DOHH2 (cell line): ENCODE measurements at regions not wholly inside any gene's neighbourhood (a gene's known extent, or its start where the extent isn't known, plus 50 kb on each side); places are given as distances from the start of the nearest gene placed in this dataset.

ENCODE experiments used
- H3F3A ChIP-seq: fragments of 200-600 bp; sonication (generic), shearing (Covaris generic); 2 replicates; pipeline ENCODE4 v1.6.0; 2016; ENCODE audit warnings: antibody characterized with exemption, mild to moderate bottlenecking; ENCODE audit not compliant: control insufficient read depth, insufficient read depth
- H3K27ac ChIP-seq: fragments of 200-600 bp; sonication (generic); 2 replicates; pipeline ENCODE4 v1.5.1; 2014; ENCODE audit warnings: low read depth, mild to moderate bottlenecking, low read length, moderate library complexity
- H3K27me3 ChIP-seq: fragments of 200-600 bp; sonication (generic); 2 replicates; pipeline ENCODE4 v1.6.1; 2014; ENCODE audit warnings: mild to moderate bottlenecking, low read length, mixed read lengths; ENCODE audit not compliant: control insufficient read depth
- H3K36me3 ChIP-seq: fragments of 200-600 bp; sonication (generic); 2 replicates; pipeline ENCODE4 v1.6.1; 2014; ENCODE audit warnings: mild to moderate bottlenecking, low read length, moderate library complexity, mixed read lengths; ENCODE audit not compliant: control insufficient read depth
- H3K4me1 ChIP-seq: fragments of 200-600 bp; sonication (generic); 2 replicates; pipeline ENCODE4 v1.6.1; 2014; ENCODE audit warnings: mild to moderate bottlenecking, low read length, mixed read lengths; ENCODE audit not compliant: control insufficient read depth
- H3K4me2 ChIP-seq: fragments of 200-600 bp; sonication (generic); 2 replicates; pipeline ENCODE4 v1.6.0; 2014; ENCODE audit warnings: mild to moderate bottlenecking, low read length, moderate library complexity
- H3K4me3 ChIP-seq: fragments of 200-600 bp; sonication (generic); 2 replicates; pipeline ENCODE4 v1.5.1; 2014; ENCODE audit warnings: mild to moderate bottlenecking, low read length, mixed read lengths
- H3K79me2 ChIP-seq: fragments of 200-600 bp; sonication (generic); 2 replicates; pipeline ENCODE4 v1.6.1; 2014; ENCODE audit warnings: mild to moderate bottlenecking, low read length, mixed read lengths; ENCODE audit not compliant: control insufficient read depth
- H3K9me2 ChIP-seq: fragments of 200-600 bp; sonication (generic); replicated peaks from 2 replicates; pipeline ENCODE4 v1.6.1; 2014; ENCODE audit warnings: mild to moderate bottlenecking, low read length, mixed read lengths; ENCODE audit not compliant: control insufficient read depth
- H3K9me3 ChIP-seq: fragments of 200-600 bp; sonication (generic); 2 replicates; pipeline ENCODE4 v1.6.1; 2014; ENCODE audit warnings: antibody characterized with exemption, low read length, mixed read lengths; ENCODE audit not compliant: control insufficient read depth, insufficient read depth
- H4K20me1 ChIP-seq: fragments of 200-600 bp; sonication (generic); 2 replicates; pipeline ENCODE4 v1.6.0; 2014; ENCODE audit warnings: low read depth, mild to moderate bottlenecking, antibody characterized with exemption, low read length, moderate library complexity; ENCODE audit not compliant: control insufficient read depth, insufficient read depth
- EZH2phosphoT487 ChIP-seq: fragments of 200-600 bp; sonication (generic); IDR thresholded peaks from 2 replicates; pipeline ENCODE4 v1.6.1; 2017; ENCODE audit warnings: borderline replicate concordance, mild to moderate bottlenecking, antibody characterized with exemption, low read length, moderate library complexity, mixed read lengths
- TF ChIP-seq, protein P1 (sequence below): fragments of 200-600 bp; sonication (generic); IDR thresholded peaks from one replicate; pipeline ENCODE4 v1.5.1; 2014; ENCODE audit warnings: antibody characterized with exemption, mild to moderate bottlenecking, low read depth, low read length; ENCODE audit not compliant: poor library complexity, severe bottlenecking

DNA sequence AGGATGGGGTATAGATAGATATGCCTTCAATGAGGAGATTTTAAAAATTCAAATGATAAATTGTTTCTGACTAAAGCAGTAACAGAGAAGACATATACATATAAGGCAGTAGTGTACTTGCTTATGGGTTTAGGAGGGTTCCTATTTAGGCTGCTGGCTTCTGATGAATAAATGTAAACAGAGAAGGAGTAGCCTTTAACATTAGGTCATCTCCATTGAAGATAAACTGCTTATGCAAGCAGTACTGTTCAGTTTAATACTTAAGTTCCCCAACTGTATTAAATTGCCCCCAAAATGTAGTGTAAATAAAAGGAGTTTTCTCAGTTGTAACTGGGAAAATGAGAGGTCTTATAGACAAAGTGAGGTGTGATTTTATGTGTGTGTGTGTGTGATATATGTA, 217.7 kb upstream of the TMEFF2 start:
- Histone ChIP-seq H3K27ac (no peak overlapping the region), H4K20me1 (no peaks in the 10 kb centered on the region), H3K4me2 (no peak overlapping the region), H3F3A (no peaks in the 10 kb centered on the region), H3K27me3 (no peaks in the 10 kb centered on the region), H3K79me2 (no peaks in the 10 kb centered on the region), H3K4me1 (no peaks in the 10 kb centered on the region), H3K9me2 (no peaks in the 10 kb centered on the region), H3K4me3 (no peak overlapping the region), H3K36me3 (no peaks in the 10 kb centered on the region), H3K9me3 (no peaks in the 10 kb centered on the region; the same call in 1 of the 2 replicates)
- no peak for TF ChIP-seq EZH2phosphoT487
- TF ChIP-seq, protein P1, sequence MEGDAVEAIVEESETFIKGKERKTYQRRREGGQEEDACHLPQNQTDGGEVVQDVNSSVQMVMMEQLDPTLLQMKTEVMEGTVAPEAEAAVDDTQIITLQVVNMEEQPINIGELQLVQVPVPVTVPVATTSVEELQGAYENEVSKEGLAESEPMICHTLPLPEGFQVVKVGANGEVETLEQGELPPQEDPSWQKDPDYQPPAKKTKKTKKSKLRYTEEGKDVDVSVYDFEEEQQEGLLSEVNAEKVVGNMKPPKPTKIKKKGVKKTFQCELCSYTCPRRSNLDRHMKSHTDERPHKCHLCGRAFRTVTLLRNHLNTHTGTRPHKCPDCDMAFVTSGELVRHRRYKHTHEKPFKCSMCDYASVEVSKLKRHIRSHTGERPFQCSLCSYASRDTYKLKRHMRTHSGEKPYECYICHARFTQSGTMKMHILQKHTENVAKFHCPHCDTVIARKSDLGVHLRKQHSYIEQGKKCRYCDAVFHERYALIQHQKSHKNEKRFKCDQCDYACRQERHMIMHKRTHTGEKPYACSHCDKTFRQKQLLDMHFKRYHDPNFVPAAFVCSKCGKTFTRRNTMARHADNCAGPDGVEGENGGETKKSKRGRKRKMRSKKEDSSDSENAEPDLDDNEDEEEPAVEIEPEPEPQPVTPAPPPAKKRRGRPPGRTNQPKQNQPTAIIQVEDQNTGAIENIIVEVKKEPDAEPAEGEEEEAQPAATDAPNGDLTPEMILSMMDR: no peak

DNA sequence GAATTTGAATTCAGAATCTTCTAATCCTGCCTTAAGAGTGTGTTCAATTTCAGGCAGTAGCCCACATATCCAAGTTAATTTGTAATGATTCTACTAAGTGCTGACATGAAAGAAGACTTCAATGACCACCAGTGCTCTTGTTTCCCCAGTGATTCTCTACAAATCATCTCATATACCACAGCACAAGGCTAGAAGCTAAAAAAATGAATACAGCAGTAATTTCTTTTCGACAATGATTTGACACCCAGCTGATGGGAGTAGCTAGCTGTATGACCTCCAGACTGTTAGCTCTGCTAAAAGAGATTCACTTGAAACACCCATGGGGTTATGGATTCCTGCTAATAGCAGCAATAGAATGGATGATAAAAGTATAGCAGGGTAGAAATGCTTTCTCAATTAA, 217.0 kb upstream of the TMEFF2 start:
- Histone ChIP-seq H4K20me1 (no peaks in the 10 kb centered on the region), H3K36me3 (no peaks in the 10 kb centered on the region), H3K27ac (no peak overlapping the region), H3K27me3 (no peaks in the 10 kb centered on the region), H3K9me3 (no peaks in the 10 kb centered on the region; the same call in 1 of the 2 replicates), H3K9me2 (no peaks in the 10 kb centered on the region), H3K4me2 (no peak overlapping the region), H3F3A (no peaks in the 10 kb centered on the region), H3K79me2 (no peaks in the 10 kb centered on the region), H3K4me3 (no peak overlapping the region), H3K4me1 (no peaks in the 10 kb centered on the region)
- TF ChIP-seq EZH2phosphoT487: no peak
- TF ChIP-seq, protein P1: no peak

DNA sequence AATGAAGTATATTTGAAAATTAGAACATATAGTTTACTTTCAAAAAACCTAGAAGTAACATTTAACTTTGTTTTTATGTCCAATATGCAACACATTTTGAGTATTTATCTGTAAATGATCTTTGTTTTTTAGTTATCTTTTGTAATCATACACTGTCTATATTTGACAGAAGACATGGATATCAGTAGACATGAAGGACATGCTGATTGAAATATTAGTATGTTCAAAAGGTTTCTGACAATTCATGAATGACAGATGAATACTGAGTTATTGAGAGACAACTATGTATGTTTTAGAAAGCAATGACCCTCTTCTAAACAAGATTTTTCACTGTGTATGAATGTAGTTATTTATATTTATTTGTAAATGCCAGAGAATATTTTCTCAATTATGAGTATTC, 215.6 kb upstream of the TMEFF2 start:
- TF ChIP-seq, protein P1: no peak
- TF ChIP-seq EZH2phosphoT487: no peak
- H3K79me2 ChIP-seq: no peaks in the 10 kb centered on the region
- H3K36me3 ChIP-seq: no peaks in the 10 kb centered on the region
- H3K9me3 ChIP-seq: no peaks in the 10 kb centered on the region; the same call in 1 of the 2 replicates
- H3K4me3 ChIP-seq: no peak overlapping the region
- H3K9me2 ChIP-seq: no peaks in the 10 kb centered on the region
- no peaks in the 10 kb centered on the region for H4K20me1 ChIP-seq
- no peaks in the 10 kb centered on the region for H3K27me3 ChIP-seq
- H3K4me2 ChIP-seq: no peak overlapping the region
- H3K4me1 ChIP-seq: no peaks in the 10 kb centered on the region
- no peak overlapping the region for H3K27ac ChIP-seq
- no peaks in the 10 kb centered on the region for H3F3A ChIP-seq

DNA sequence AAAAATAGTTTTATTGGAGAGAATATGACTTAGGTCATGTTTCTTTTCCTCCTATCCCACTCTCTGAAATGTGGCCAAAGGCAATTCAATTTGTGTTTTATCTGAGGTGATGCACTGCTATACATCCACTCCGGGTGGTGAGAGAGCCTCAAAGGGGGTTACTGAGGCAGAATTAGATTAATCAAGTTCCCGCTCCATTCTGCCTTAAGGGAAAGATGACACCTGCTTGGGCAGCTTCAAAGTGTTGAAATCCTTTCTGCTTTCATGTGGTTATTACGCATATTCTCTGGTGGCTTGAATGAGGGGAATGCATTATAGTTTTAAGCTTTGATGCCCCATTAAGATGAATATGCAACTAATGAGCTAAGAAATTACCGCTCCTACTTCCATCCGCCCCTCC, 213.0 kb upstream of the TMEFF2 start:
- Histone ChIP-seq H3K36me3 (no peaks in the 10 kb centered on the region), H3K9me3 (no peaks in the 10 kb centered on the region), H3K9me2 (no peaks in the 10 kb centered on the region), H3K27ac (no peak overlapping the region), H3K4me2 (no peak overlapping the region), H3K27me3 (no peaks in the 10 kb centered on the region), H3K4me3 (no peak overlapping the region), H3K79me2 (no peaks in the 10 kb centered on the region), H4K20me1 (no peaks in the 10 kb centered on the region), H3F3A (no peaks in the 10 kb centered on the region), H3K4me1 (no peaks in the 10 kb centered on the region)
- TF ChIP-seq, protein P1: no peak
- no peak for TF ChIP-seq EZH2phosphoT487
